HG03280 (cell line): ENCODE measurements at regions not wholly inside any gene's neighbourhood (a gene's known extent, or its start where the extent isn't known, plus 50 kb on each side); places are given as distances from the start of the nearest gene placed in this dataset.
"Not testable (repeated sequence)": the region's sequence is repeated elsewhere in the genome, so short reads cannot be mapped to it uniquely, and the experiment has no call there.

Experiments used
- ATAC-seq: cut with Tn5 transposase; IDR thresholded peaks from one replicate; pipeline ENCODE4 v1.9.1; 2021; ENCODE audit warnings: mild to moderate bottlenecking, moderate library complexity; ENCODE audit not compliant: unreplicated experiment

DNA sequence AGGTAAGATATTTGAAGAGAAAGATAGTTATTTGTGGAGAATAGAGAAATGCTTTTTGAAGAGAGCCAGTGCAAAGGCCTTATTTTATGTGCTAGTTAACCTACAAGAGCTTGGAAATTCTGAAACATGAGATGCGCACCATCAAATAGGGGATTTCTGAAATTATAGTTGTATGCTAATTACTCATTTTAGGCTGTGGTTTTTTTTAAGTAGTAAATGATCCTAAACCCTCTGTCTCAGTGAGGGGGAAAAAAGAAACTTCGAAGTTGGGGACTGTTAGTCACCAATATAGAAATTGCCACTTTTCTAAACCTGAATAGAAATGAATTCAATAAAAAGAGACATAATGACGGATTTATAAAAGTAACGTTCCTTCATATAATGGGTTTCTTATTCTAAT is 119.3 kb upstream of the MDFIC start:
- no peak for ATAC-seq

- ATAC-seq: no peak
These were observed 115.2 kb upstream of the MDFIC start for GRCh38 chr7:114806590-114807162.

GRCh38 chr7:114812570-114812969 is 109.3 kb upstream of the MDFIC start:
- no peak for ATAC-seq

- no peak for ATAC-seq
These were observed 108.3 kb upstream of the MDFIC start for GRCh38 chr7:114813624-114814023.

DNA sequence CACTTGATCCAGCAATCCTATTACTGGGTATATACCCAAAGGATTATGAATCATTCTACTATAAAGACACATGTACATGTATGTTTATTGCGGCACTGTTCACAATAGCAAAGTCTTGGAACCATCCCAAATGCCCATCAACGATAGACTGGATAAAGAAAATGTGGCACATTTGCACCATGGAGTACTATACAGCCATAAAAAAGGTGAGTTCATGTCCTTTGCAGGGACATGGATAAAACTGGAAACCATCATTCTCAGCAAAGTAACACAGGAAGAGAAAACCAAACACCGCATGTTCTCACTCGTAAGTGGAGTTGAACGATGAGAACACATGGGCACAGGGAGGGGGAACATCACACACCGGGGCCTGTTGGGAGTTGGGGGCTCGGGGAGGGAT is 104.9 kb upstream of the MDFIC start:
- not testable (repeated sequence) for ATAC-seq

DNA sequence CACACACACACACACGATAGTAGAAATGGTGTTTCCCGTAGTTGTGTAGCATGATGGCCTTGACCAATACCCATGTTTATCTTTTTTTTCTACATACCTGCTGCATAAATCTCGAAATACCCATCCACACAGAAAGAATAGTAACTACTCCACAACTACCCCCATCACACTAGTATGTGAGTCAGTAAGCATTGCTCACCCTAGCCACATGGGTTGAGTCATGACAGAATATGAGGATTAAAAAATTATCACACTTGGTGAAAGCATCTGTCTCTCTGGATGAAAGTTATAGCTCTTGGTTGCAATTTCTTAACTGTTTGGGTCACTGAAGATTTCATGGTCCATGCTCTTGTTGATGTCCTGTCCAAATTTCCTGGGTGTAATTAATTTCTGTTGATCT is 103.4 kb upstream of the MDFIC start:
- ATAC-seq: no peak

DNA sequence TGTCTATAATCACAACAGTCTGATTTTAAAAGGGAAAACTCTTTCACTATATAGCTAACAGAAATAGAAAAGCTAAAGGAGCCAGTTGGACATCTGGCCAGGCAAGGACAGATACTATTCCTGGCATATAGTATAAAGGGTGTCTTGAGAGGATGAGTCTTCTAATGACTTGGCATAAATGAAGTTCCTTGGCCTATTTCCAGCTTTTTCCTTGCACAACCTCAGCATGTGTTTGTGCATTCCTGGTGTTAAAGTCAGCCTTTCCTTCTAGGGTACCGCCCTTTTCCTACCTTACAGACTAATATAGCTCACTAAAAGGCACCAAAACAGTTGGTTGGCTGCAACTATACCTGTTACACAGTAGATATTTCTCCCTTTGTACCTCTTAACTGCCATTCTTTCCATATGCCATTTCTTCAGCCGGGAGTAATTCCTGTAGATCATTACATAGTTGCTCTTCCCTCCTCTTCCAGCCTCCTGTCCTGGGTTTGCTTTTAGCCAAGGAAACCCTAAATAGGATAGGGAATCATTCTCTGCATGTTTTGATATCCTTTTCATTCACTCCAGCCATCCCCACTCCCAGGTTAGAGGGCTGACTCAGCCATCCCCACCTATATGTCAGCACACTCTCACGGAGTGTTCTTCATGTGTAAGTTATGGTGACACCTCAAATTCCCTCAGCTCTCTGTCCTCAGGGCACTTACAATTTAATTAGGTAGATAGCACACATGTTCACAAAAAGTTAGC is 102.1 kb upstream of the MDFIC start:
- no peak for ATAC-seq

DNA sequence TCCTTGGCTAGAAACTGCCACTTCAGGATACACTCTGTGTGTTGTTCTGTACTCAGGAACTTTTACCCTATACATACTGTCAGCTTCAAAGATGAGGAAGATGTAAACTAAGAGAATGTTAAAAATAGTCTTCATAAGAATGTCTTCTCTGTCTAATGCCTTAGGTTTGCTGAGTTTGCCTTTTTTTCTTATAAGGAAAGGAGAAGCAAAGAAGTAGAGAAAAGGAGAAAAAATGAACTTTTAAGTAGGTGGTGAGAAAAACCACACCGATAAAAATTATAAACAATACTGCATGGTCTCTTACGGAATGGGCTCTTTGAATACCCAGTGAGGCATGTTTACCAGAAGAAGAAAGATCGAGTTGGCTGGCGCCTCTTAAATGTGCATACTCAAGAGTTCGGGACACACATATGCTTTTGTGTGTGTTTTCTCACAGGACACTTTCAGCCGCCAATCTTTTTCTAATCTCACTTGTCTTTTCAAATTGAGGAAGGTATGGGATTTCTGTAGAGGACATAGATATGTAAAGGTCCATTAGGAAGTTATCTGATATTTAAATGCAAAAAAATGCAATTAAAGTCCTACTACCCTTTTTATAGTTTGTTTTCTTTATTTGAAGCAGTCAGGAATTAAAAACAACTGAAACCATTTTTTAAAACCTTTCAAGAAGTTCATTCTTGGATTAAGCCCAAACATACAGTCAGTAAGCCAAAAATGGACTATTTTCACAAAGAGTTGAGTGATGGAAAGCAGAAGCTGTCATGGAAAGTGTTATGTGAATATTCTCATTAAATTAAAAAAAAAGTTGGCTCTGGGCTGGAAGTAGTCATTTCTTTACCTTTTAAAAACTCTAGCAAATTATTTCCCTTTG is 100.6 kb upstream of the MDFIC start:
- no peak for ATAC-seq

DNA sequence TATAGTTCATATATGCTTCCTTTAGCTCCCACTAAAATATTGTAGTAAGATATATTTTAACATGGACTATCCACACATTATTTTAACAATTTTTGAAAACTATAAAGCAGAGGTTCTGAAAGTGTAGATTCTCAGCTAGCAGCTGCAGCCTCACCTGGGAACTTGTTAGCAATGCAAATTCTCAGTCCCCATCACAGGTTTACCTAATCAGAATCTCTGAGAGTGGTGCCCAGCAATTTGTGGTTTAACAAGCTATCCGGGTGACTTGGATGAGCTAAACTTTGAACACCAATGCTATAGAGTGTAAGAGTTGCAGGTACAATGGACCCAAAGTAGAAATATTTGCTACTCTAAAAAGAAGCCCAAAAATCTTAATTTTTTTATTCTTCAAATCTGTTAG is 99.8 kb upstream of the MDFIC start:
- no peak for ATAC-seq

- ATAC-seq: no peak
These were observed 99.0 kb upstream of the MDFIC start for GRCh38 chr7:114822844-114823243.

DNA sequence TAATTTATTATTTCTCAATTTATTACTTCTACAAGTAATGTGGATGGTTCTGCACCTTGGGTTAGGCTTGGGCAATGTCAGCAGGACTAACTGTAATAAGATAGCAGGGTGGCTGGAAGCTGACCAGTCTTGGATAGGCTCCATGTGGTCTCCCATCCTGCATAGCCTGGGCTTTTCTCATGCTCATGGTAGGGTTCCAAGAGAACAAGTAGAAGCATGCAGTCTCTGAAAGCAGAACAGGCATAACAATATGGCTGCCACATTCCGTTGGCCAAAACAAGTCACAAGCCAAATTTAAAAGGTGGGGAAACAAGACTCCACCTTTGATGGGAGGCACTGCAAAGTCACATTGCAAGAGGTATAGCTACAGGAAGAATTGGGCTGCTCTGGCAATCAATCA is 98.6 kb upstream of the MDFIC start:
- ATAC-seq: no peak

DNA sequence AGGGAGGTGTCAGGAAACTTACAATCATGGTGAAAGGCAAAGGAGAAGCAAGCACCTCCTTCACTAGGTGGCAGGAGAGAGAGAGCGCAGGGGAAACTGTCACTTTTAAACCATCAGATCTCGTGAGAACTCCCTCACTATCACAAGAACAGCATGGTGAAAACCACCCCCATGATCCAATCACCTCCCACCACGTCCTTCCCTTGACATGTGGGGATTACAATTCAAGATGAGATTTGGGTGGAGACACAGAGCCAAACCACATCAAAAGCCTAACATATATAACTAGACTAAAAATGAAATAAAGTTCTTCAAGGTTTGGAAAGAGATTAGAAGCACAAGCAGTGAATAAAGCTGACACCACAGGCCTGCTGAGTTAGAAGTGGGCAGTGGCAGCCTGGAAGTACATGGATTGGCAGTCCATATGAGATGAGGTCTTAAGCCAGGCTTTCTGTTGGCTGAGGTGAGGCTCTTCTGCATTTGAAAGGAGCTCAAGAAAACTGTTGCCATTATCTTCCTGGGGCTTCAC is 96.4 kb upstream of the MDFIC start:
- no peak for ATAC-seq

DNA sequence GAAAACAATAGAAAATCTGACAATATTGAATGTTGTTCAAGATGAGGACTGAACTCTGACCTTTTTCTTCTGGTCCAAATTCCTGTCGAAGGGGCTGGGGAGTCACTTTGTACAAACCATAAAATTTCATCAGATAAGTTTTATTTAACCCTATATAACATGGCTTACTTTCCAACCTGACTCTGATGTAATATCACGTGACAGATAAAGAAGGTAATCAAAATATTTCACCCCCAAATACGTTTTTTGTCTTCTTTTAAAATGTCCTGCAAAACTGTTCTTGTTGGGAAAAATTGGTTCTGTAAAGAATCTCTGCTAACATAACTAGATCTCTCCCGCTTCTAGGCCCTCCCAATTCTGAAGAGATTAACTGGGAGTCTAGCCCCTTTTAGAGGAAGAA is 90.9 kb upstream of the MDFIC start:
- no peak for ATAC-seq

GRCh38 chr7:114832906-114833595 is 88.8 kb upstream of the MDFIC start:
- ATAC-seq: peak; percentile 95

- ATAC-seq: no peak
These were observed 86.6 kb upstream of the MDFIC start for GRCh38 chr7:114835303-114835702.

- ATAC-seq: no peak
These were observed 86.0 kb upstream of the MDFIC start for GRCh38 chr7:114835861-114836260.

- ATAC-seq: no peak
These were observed 79.3 kb upstream of the MDFIC start for GRCh38 chr7:114842551-114843065.

DNA sequence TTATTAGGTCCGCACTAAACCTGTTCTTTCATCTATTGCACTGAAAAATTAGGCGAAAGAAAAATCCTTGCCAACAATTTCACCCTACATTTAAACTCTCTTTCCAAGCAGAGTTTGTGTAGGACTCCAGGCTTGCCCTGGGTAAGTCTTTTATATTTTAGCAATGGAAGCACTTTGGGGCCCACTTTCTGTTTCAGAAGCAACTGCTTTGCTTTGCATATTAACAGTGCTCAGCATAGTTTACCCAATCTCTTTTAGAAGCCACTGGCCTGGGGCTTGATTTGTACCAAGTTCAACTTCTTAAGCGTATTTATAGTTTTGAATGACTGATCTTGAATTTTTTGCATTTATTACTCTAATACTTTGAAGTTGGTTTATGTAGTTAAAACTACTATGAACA is 78.8 kb upstream of the MDFIC start:
- ATAC-seq: peak; percentile 47

DNA sequence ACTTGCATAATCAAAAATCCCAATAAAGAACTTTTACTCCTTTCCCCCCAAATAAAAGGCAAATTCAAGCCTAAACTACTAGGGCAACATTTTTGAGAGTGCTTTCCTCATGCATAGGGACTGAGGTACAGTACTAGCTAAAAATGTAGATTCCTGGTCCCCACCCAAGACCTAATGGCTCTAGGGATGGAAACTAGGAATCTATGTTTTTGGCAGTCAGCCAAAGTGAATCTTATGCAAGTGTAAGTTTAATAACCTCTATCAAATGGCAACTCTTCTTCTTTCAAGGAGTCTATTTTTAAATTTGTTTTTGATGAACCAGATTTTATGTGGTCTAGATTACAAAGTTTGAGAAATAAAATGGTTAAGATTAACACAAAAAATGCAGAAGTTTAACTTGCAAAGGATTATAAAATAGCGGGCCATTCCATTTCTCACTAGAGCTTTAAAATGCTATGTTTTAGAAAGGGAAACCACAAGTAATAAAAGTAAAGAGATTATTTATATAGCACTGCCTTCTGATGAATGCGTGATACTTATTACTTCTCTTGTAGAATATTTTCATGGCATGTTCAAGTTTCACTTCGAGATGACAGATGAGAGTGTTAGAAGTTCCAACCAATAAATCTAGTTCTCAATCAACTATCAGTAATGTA is 70.4 kb upstream of the MDFIC start:
- ATAC-seq: no peak

GRCh38 chr7:114852293-114852692 is 69.6 kb upstream of the MDFIC start:
- no peak for ATAC-seq
